ENCODE measurements at regions not wholly inside any gene's neighbourhood (a gene's known extent, or its start where the extent isn't known, plus 50 kb on each side); places are given as distances from the start of the nearest gene placed in this dataset.

DNA sequence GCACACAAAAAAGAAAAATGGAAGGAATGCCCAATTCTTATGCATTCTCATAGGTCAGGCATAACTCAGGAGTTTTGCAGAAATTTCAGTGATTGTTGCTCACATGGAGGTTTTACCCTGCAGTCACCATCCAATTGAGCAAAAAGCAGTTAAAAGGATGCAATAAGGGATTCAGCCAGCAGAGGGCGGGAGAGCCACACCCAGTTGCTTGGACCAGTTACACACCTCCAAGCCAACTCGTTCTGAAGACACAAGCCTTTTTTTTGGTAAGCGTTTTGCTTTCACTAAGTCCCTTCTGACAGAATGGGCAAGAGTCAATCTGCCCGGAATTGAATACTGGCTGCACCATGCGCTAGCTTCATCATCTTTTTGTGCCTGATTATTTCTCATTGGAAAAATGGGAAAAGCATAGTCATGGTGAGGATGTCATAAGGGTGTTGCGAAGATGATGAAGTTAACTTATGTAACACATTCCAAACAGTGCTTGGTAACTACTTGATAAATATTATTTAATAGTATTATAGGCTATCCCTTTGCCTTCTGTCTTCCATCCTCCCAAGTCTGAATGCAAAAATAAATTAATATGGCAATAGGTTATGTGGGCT, 154.4 kb upstream of the SGO1 start:
- Histone ChIP-seq H3K27me3 (no peaks in the 10 kb centered on the region), H3K27ac (no peak overlapping the region), H3K4me3 (no peak overlapping the region), H3K9me3 (no peaks in the 10 kb centered on the region), H3K4me1 (no peaks in the 10 kb centered on the region), H3K36me3 (no peaks in the 10 kb centered on the region)
- TF ChIP-seq POLR2AphosphoS5 (IDR thresholded peaks at IDR 0.05): no peak
- TF ChIP-seq, protein P1, sequence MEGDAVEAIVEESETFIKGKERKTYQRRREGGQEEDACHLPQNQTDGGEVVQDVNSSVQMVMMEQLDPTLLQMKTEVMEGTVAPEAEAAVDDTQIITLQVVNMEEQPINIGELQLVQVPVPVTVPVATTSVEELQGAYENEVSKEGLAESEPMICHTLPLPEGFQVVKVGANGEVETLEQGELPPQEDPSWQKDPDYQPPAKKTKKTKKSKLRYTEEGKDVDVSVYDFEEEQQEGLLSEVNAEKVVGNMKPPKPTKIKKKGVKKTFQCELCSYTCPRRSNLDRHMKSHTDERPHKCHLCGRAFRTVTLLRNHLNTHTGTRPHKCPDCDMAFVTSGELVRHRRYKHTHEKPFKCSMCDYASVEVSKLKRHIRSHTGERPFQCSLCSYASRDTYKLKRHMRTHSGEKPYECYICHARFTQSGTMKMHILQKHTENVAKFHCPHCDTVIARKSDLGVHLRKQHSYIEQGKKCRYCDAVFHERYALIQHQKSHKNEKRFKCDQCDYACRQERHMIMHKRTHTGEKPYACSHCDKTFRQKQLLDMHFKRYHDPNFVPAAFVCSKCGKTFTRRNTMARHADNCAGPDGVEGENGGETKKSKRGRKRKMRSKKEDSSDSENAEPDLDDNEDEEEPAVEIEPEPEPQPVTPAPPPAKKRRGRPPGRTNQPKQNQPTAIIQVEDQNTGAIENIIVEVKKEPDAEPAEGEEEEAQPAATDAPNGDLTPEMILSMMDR (IDR thresholded peaks at IDR 0.05): peak; percentile 50 to 88 (median 60)
- intact Hi-C loops (cut with DNase I; ENCODE audit: low total_unique reads): no loop called here
- peak; percentile 44 to 59 for DNase-seq (ENCODE audit: low spot score in 2 of 2)

DNA sequence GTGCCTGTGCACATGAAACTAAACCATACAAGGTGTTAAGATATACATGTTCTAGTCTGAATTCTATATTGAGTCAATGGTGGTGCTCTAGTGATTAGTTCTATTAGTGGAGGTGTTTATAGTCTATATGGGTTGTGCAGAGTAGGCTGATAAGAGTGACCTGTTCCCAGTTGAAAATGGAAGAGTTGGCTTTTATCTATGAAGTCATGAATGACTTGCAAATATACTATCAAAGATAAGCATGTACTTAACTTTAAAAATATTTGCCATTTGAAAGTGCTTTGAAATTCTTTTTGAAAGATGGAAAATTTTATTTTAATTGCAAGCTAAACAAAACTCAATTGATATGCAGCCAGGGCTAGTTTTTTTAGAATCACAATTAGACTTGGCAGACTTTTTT, 150.6 kb upstream of the SGO1 start:
- Histone ChIP-seq H3K9me3 (no peaks in the 10 kb centered on the region), H3K4me3 (no peak overlapping the region), H3K27ac (no peak overlapping the region), H3K36me3 (no peaks in the 10 kb centered on the region), H3K4me1 (no peaks in the 10 kb centered on the region), H3K27me3 (no peaks in the 10 kb centered on the region)
- DNase-seq (ENCODE audit: low spot score in 2 of 2): no peak
- TF ChIP-seq POLR2AphosphoS5 (IDR thresholded peaks at IDR 0.05) (no peak), POLR2A (IDR thresholded peaks at IDR 0.05) (no peak)
- TF ChIP-seq, protein P1 (IDR thresholded peaks at IDR 0.05): no peak
- intact Hi-C loops (cut with DNase I; ENCODE audit: low total_unique reads): no loop called here

DNA sequence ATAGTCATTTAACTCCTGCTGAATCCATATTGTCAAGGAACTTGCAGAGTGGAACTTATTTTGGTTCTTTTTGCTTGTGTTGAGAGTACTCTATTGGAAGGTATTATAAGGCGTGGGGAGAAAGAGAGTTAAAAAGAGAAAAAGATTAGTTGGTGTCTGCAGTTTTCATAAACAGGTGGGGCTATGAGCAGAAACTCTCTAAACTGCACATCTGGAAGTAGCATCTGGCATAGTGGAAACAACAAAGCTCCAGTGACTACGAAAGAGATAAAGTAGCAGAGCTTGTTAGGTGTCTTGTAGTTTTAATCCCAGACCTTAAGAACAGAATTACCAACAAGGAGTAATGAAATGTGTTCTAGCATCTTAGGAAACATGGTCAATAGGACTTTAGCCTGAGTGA, 148.8 kb upstream of the SGO1 start:
- TF ChIP-seq, protein P1 (IDR thresholded peaks at IDR 0.05): no peak
- TF ChIP-seq POLR2A (IDR thresholded peaks at IDR 0.05) (no peak), POLR2AphosphoS5 (IDR thresholded peaks at IDR 0.05) (no peak)
- H3K9me3 ChIP-seq: no peaks in the 10 kb centered on the region

DNA sequence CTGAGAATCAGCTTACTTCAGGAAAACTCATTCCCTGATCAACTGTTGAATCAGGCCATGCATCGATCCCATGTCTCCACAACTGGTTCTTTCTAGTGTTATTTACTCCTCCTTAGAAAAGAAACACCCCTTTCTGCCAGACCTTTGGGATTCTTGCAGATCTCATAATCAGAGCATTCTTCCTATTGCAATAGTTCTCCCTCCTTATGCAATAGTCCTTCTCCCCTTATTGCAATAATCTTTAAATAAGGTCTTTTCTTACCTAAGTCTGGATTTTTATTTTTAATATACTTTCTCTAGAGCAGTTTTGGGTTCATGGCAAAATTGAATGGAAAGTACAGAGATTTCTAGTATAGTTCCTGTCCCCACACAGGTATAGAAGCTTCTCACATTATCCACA, 141.9 kb upstream of the SGO1 start:
- no peak for DNase-seq (ENCODE audit: low spot score in 2 of 2)
- H3K4me3 ChIP-seq: no peak overlapping the region
- H3K27ac ChIP-seq: no peak overlapping the region
- H3K4me1 ChIP-seq: no peaks in the 10 kb centered on the region
- no peak for TF ChIP-seq POLR2AphosphoS5 (IDR thresholded peaks at IDR 0.05)
- TF ChIP-seq POLR2A (IDR thresholded peaks at IDR 0.05): no peak
- TF ChIP-seq, protein P1 (IDR thresholded peaks at IDR 0.05): no peak
- H3K27me3 ChIP-seq: no peaks in the 10 kb centered on the region
- H3K9me3 ChIP-seq: no peaks in the 10 kb centered on the region
- no peaks in the 10 kb centered on the region for H3K36me3 ChIP-seq
- intact Hi-C loops (cut with DNase I; ENCODE audit: low total_unique reads): no loop called here

More for the DNA sequence above, 148.8 kb upstream of the SGO1 start:
- H3K4me1 ChIP-seq: no peaks in the 10 kb centered on the region
- H3K27ac ChIP-seq: no peak overlapping the region
- intact Hi-C loops (cut with DNase I; ENCODE audit: low total_unique reads): no loop called here
- H3K27me3 ChIP-seq: no peaks in the 10 kb centered on the region
- DNase-seq (ENCODE audit: low spot score in 2 of 2): no peak
- no peak overlapping the region for H3K4me3 ChIP-seq
- no peaks in the 10 kb centered on the region for H3K36me3 ChIP-seq

DNA sequence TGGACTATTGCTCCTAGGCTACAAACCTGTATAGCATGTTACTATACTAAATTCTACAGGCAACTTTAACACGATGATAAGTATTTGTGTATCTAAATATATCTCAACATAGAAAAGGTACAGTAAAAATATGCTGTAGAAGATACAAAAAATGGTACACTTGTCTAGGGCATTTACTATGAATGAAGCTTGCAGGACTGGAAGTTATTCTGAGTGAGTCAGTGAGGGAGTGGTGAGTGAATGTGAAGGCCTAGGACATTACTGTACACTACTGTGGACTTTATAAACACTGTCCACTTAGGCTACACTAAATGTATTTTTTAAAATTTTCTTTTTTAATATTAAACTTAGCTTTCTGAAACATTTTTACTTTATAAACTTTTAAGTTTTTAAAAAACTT, 140.5 kb upstream of the SGO1 start:
- DNase-seq (ENCODE audit: low spot score in 2 of 2): no peak
- Histone ChIP-seq H3K9me3 (no peaks in the 10 kb centered on the region), H3K27me3 (no peaks in the 10 kb centered on the region), H3K36me3 (no peaks in the 10 kb centered on the region), H3K4me3 (no peak overlapping the region), H3K27ac (no peak overlapping the region), H3K4me1 (no peaks in the 10 kb centered on the region)
- TF ChIP-seq POLR2AphosphoS5 (IDR thresholded peaks at IDR 0.05) (no peak), POLR2A (IDR thresholded peaks at IDR 0.05) (no peak)
- TF ChIP-seq, protein P1 (IDR thresholded peaks at IDR 0.05): no peak
- intact Hi-C loops (cut with DNase I; ENCODE audit: low total_unique reads): no loop called here
